IPS-20b (cell line): ENCODE measurements at regions not wholly inside any gene's neighbourhood (a gene's known extent, or its start where the extent isn't known, plus 50 kb on each side); places are given as distances from the start of the nearest gene placed in this dataset.
A peak's percentile ranks its signal among the peaks of the same experiment; 100 is the strongest.

ENCODE experiments used
- H3K27ac ChIP-seq: one replicate; pipeline ENCODE4 v1.5.1; 2013; ENCODE audit warnings: low read length
- H3K27me3 ChIP-seq: 2 replicates; pipeline ENCODE4 v1.6.1; 2013; ENCODE audit warnings: mild to moderate bottlenecking, low read length, inconsistent platforms; ENCODE audit not compliant: insufficient read depth
- H3K36me3 ChIP-seq: 2 replicates; pipeline ENCODE4 v1.6.1; 2013; ENCODE audit warnings: low read depth, mild to moderate bottlenecking, inconsistent platforms, low read length, moderate library complexity; ENCODE audit not compliant: insufficient read depth
- H3K4me1 ChIP-seq: 2 replicates; pipeline ENCODE4 v1.6.1; 2013; ENCODE audit warnings: mild to moderate bottlenecking, control low read depth, inconsistent platforms, low read length, moderate library complexity; ENCODE audit not compliant: insufficient read depth
- H3K4me3 ChIP-seq: 2 replicates; pipeline ENCODE4 v1.5.1; 2013; ENCODE audit warnings: mild to moderate bottlenecking, low read length, inconsistent platforms
- H3K9ac ChIP-seq: 2 replicates; pipeline ENCODE4 v1.6.1; 2013; ENCODE audit warnings: low read depth, mild to moderate bottlenecking, inconsistent platforms, low read length, moderate library complexity
- H3K9me3 ChIP-seq: 2 replicates; pipeline ENCODE4 v1.6.1; 2013; ENCODE audit warnings: mild to moderate bottlenecking, low read depth, low read length, inconsistent platforms; ENCODE audit not compliant: insufficient read depth

- Histone ChIP-seq H3K27ac (no peak overlapping the region), H3K9me3 (no peaks in the 10 kb centered on the region), H3K4me1 (peaks cover 5% of the 10 kb centered on the region; the same call in 1 of the 2 replicates), H3K9ac (no peak overlapping the region), H3K27me3 (no peaks in the 10 kb centered on the region), H3K36me3 (no peaks in the 10 kb centered on the region), H3K4me3 (no peak overlapping the region)
Observed at GRCh38 chr1:58282623-58283387, 263.7 kb downstream of the OMA1 start.

GRCh38 chr1:58266242-58266641, 280.3 kb downstream of the OMA1 start:
- no peak overlapping the region for H3K4me3 ChIP-seq
- H3K36me3 ChIP-seq = no peaks in the 10 kb centered on the region
- no peaks in the 10 kb centered on the region for H3K4me1 ChIP-seq
- H3K9ac ChIP-seq = no peak overlapping the region
- H3K9me3 ChIP-seq = peaks cover 3% of the 10 kb centered on the region
- H3K27ac ChIP-seq = no peak overlapping the region
- no peaks in the 10 kb centered on the region for H3K27me3 ChIP-seq

- H3K27ac ChIP-seq = no peak overlapping the region
- no peak overlapping the region for H3K9ac ChIP-seq
- no peaks in the 10 kb centered on the region for H3K36me3 ChIP-seq
- peaks cover 3% of the 10 kb centered on the region for H3K9me3 ChIP-seq
- no peaks in the 10 kb centered on the region for H3K4me1 ChIP-seq
- no peaks in the 10 kb centered on the region for H3K27me3 ChIP-seq
- H3K4me3 ChIP-seq = no peak overlapping the region
Observed at GRCh38 chr1:58264462-58264861, 282.1 kb downstream of the OMA1 start.

- Histone ChIP-seq H3K9me3 (no peaks in the 10 kb centered on the region), H3K9ac (no peak overlapping the region), H3K36me3 (no peaks in the 10 kb centered on the region), H3K27me3 (no peaks in the 10 kb centered on the region), H3K4me1 (no peaks in the 10 kb centered on the region), H3K4me3 (no peak overlapping the region), H3K27ac (no peak overlapping the region)
Observed at GRCh38 chr1:58262702-58263101, 283.8 kb downstream of the OMA1 start.

- Histone ChIP-seq H3K9ac (no peak overlapping the region), H3K4me3 (no peak overlapping the region), H3K9me3 (no peaks in the 10 kb centered on the region), H3K4me1 (no peaks in the 10 kb centered on the region), H3K27ac (no peak overlapping the region), H3K27me3 (no peaks in the 10 kb centered on the region), H3K36me3 (no peaks in the 10 kb centered on the region)
Observed at GRCh38 chr1:58258082-58258481, 288.4 kb downstream of the OMA1 start.

GRCh38 chr1:58257003-58257402, 289.5 kb downstream of the OMA1 start:
- Histone ChIP-seq H3K27ac (no peak overlapping the region), H3K4me1 (no peaks in the 10 kb centered on the region), H3K27me3 (no peaks in the 10 kb centered on the region), H3K9ac (no peak overlapping the region), H3K36me3 (no peaks in the 10 kb centered on the region), H3K4me3 (no peak overlapping the region), H3K9me3 (no peaks in the 10 kb centered on the region)

- H3K4me3 ChIP-seq = no peak overlapping the region
- H3K9me3 ChIP-seq = no peaks in the 10 kb centered on the region
Observed at GRCh38 chr1:58256546-58256945, 290.0 kb downstream of the OMA1 start.

GRCh38 chr1:58256041-58256440, 290.5 kb downstream of the OMA1 start:
- H3K4me1 ChIP-seq = no peaks in the 10 kb centered on the region; the same call in 1 of the 2 replicates
- no peak overlapping the region for H3K4me3 ChIP-seq
- H3K27me3 ChIP-seq = peaks cover 5% of the 10 kb centered on the region
- H3K36me3 ChIP-seq = no peaks in the 10 kb centered on the region
- no peaks in the 10 kb centered on the region for H3K9me3 ChIP-seq
- H3K27ac ChIP-seq = no peak overlapping the region
- no peak overlapping the region for H3K9ac ChIP-seq

More at GRCh38 chr1:58256546-58256945, 290.0 kb downstream of the OMA1 start:
- Histone ChIP-seq H3K9ac (no peak overlapping the region), H3K36me3 (no peaks in the 10 kb centered on the region), H3K27ac (no peak overlapping the region), H3K4me1 (no peaks in the 10 kb centered on the region), H3K27me3 (no peaks in the 10 kb centered on the region)

GRCh38 chr1:58255192-58255591, 291.3 kb downstream of the OMA1 start:
- Histone ChIP-seq H3K27me3 (peaks cover 11% of the 10 kb centered on the region), H3K27ac (no peak overlapping the region), H3K9ac (no peak overlapping the region), H3K36me3 (no peaks in the 10 kb centered on the region), H3K4me1 (peaks cover 3% of the 10 kb centered on the region; the same call in 1 of the 2 replicates), H3K4me3 (no peak overlapping the region), H3K9me3 (no peaks in the 10 kb centered on the region)

GRCh38 chr1:58251430-58252073, 295.0 kb downstream of the OMA1 start:
- H3K9ac ChIP-seq = no peak overlapping the region
- peaks cover 44% of the 10 kb centered on the region for H3K27me3 ChIP-seq
- H3K36me3 ChIP-seq = no peaks in the 10 kb centered on the region
- H3K9me3 ChIP-seq = no peaks in the 10 kb centered on the region
- H3K4me1 ChIP-seq = peaks cover 11% of the 10 kb centered on the region; the same call in 1 of the 2 replicates
- H3K27ac ChIP-seq = no peak overlapping the region
- no peak overlapping the region for H3K4me3 ChIP-seq

GRCh38 chr1:58250587-58250948, 296.0 kb downstream of the OMA1 start:
- Histone ChIP-seq H3K36me3 (no peaks in the 10 kb centered on the region), H3K4me1 (peaks cover 11% of the 10 kb centered on the region; the same call in 1 of the 2 replicates), H3K9me3 (no peaks in the 10 kb centered on the region), H3K27ac (no peak overlapping the region), H3K9ac (no peak overlapping the region), H3K4me3 (peak overlapping the region; percentile 68; the same call in 1 of the 2 replicates), H3K27me3 (peaks cover 49% of the 10 kb centered on the region)
